Karpas-422 (cell line): ENCODE measurements at regions not wholly inside any gene's neighbourhood (a gene's known extent, or its start where the extent isn't known, plus 50 kb on each side); places are given as distances from the start of the nearest gene placed in this dataset. TPM values are rescaled to one million over a fixed set of nuclear protein-coding genes. Genes with fewer than 3 reads are reported as not detected.

Experiments
- DNase-seq: peaks from one replicate; pipeline ENCODE4 v3.0.0-alpha.2; 2015
- H2AFZ ChIP-seq: fragments of 200-600 bp; sonication (generic); 2 replicates; pipeline ENCODE4 v1.6.1; 2014; ENCODE audit warnings: antibody characterized with exemption, low read length, mixed read lengths
- H3K27ac ChIP-seq: fragments of 200-600 bp; sonication (generic); 2 replicates; pipeline ENCODE4 v1.5.1; 2014; ENCODE audit warnings: mild to moderate bottlenecking, low read length, moderate library complexity
- H3K27me3 ChIP-seq: fragments of 200-600 bp; sonication (generic); 2 replicates; pipeline ENCODE4 v1.6.1; 2014; ENCODE audit warnings: low read length, mixed read lengths
- H3K36me3 ChIP-seq: fragments of 200-600 bp; sonication (generic); 2 replicates; pipeline ENCODE4 v1.6.1; 2014; ENCODE audit warnings: low read length, mixed read lengths; ENCODE audit not compliant: insufficient read depth
- H3K4me1 ChIP-seq: fragments of 200-600 bp; sonication (generic); 2 replicates; pipeline ENCODE4 v1.6.1; 2014; ENCODE audit warnings: mild to moderate bottlenecking, low read length, mixed read lengths
- H3K4me2 ChIP-seq: fragments of 200-600 bp; sonication (generic); 2 replicates; pipeline ENCODE4 v1.6.1; 2014; ENCODE audit warnings: low read length, low read depth, mild to moderate bottlenecking; ENCODE audit not compliant: poor library complexity, severe bottlenecking
- H3K4me3 ChIP-seq: fragments of 200-600 bp; sonication (generic); 2 replicates; pipeline ENCODE4 v1.5.1; 2014; ENCODE audit warnings: mild to moderate bottlenecking, antibody characterized with exemption, low read length, mixed read lengths
- H3K79me2 ChIP-seq: fragments of 200-600 bp; sonication (generic); 2 replicates; pipeline ENCODE4 v1.6.1; 2014; ENCODE audit warnings: mild to moderate bottlenecking, low read length, mixed read lengths
- H3K9ac ChIP-seq: fragments of 200-600 bp; sonication (generic); 2 replicates; pipeline ENCODE4 v1.6.0; 2014; ENCODE audit warnings: low read length
- H3K9me2 ChIP-seq: fragments of 200-600 bp; sonication (generic), shearing (Covaris generic); replicated peaks from 2 replicates; pipeline ENCODE4 v1.6.0; 2014; ENCODE audit warnings: mild to moderate bottlenecking, low read length, moderate library complexity; ENCODE audit not compliant: insufficient read depth
- H3K9me3 ChIP-seq: fragments of 300-700, 200-600 bp; sonication (generic); 2 replicates; pipeline ENCODE4 v1.6.1; 2014; ENCODE audit warnings: low read length, mixed read lengths
- H4K20me1 ChIP-seq: fragments of 200-600 bp; sonication (generic); 2 replicates; pipeline ENCODE4 v1.6.1; 2014; ENCODE audit warnings: mild to moderate bottlenecking, antibody characterized with exemption, low read length, low read depth; ENCODE audit not compliant: insufficient read depth
- small RNA-seq: library from RNA; depleted of rRNA; stranded (forward); fragments of <200 nt; gene quantifications from one replicate; pipeline ENCODE3, GENCODE V24; 2014

- H3K4me3 ChIP-seq, result no peak overlapping the region
- H3K9me3 ChIP-seq, result no peaks in the 10 kb centered on the region
- H3K4me2 ChIP-seq, result no peak overlapping the region
- no peak overlapping the region for H3K27ac ChIP-seq
- no peaks in the 10 kb centered on the region for H3K9me2 ChIP-seq
- H3K36me3 ChIP-seq, result no peaks in the 10 kb centered on the region
- no peak overlapping the region for H3K9ac ChIP-seq
- no peaks in the 10 kb centered on the region for H3K27me3 ChIP-seq
- no peaks in the 10 kb centered on the region for H3K4me1 ChIP-seq
- no peak for DNase-seq
- no peaks in the 10 kb centered on the region for H3K79me2 ChIP-seq
- no peak overlapping the region for H2AFZ ChIP-seq
- H4K20me1 ChIP-seq, result no peaks in the 10 kb centered on the region
Measured at GRCh38 chr12:42639556-42639955, 50.0 kb upstream of the PRICKLE1 start.

Small RNA genes lying in the stretch of these regions (small RNA-seq; reads per million reads assigned to genes)
- gene MRPS36P5 (not detected), gene RPS27P21 (not detected)
